H9 (cell line): ENCODE measurements at regions not wholly inside any gene's neighbourhood (a gene's known extent, or its start where the extent isn't known, plus 50 kb on each side); places are given as distances from the start of the nearest gene placed in this dataset.

ENCODE experiments used
- DNase-seq: peaks from one replicate; pipeline ENCODE4 v3.0.0-alpha.2; 2017
- H2AFZ ChIP-seq: one replicate; pipeline ENCODE4 v1.6.1; 2013; ENCODE audit warnings: mild to moderate bottlenecking, low read length, control low read depth, moderate library complexity
- H2AK5ac ChIP-seq: 2 replicates; pipeline ENCODE4 v1.6.1; 2013; ENCODE audit warnings: low read length, control low read depth, mixed read lengths; ENCODE audit not compliant: insufficient read length
- H2BK120ac ChIP-seq: one replicate; pipeline ENCODE4 v1.6.1; 2013; ENCODE audit warnings: low read depth, mild to moderate bottlenecking, low read length, control low read depth, inconsistent platforms; ENCODE audit not compliant: poor library complexity, severe bottlenecking
- H2BK12ac ChIP-seq: 2 replicates; pipeline ENCODE4 v1.6.1; 2013; ENCODE audit warnings: low read length, control low read depth, mixed read lengths, low read depth; ENCODE audit not compliant: insufficient read length
- H2BK15ac ChIP-seq: 2 replicates; pipeline ENCODE4 v1.6.1; 2013; ENCODE audit warnings: low read depth, low read length, control low read depth
- H2BK20ac ChIP-seq: one replicate; pipeline ENCODE4 v1.6.1; 2013; ENCODE audit warnings: low read depth, mild to moderate bottlenecking, low read length, control low read depth, inconsistent platforms; ENCODE audit not compliant: poor library complexity, severe bottlenecking
- H2BK5ac ChIP-seq: 2 replicates; pipeline ENCODE4 v1.6.1; 2013; ENCODE audit warnings: low read length, control low read depth, mixed read lengths; ENCODE audit not compliant: insufficient read length
- H3K14ac ChIP-seq: 2 replicates; pipeline ENCODE4 v1.6.1; 2013; ENCODE audit warnings: low read length, control low read depth; ENCODE audit not compliant: insufficient read depth
- H3K18ac ChIP-seq: 2 replicates; pipeline ENCODE4 v1.6.1; 2013; ENCODE audit warnings: low read depth, mild to moderate bottlenecking, mixed read lengths, low read length, control low read depth; ENCODE audit not compliant: insufficient read length
- H3K23ac ChIP-seq: 2 replicates; pipeline ENCODE4 v1.6.1; 2013; ENCODE audit warnings: low read length, control low read depth, mixed read lengths, low read depth; ENCODE audit not compliant: insufficient read length
- H3K23me2 ChIP-seq: 2 replicates; pipeline ENCODE4 v1.6.1; 2013; ENCODE audit warnings: low read depth, mild to moderate bottlenecking, mixed read lengths, low read length, control low read depth; ENCODE audit not compliant: insufficient read length, poor library complexity, severe bottlenecking
- H3K27ac ChIP-seq: 2 replicates; pipeline ENCODE4 v1.5.1; 2013; ENCODE audit warnings: low read length, control low read depth, mixed read lengths, low read depth; ENCODE audit not compliant: insufficient read length
- H3K27me3 ChIP-seq: 2 replicates; pipeline ENCODE4 v1.6.1; 2013; ENCODE audit warnings: low read length, control low read depth, inconsistent platforms; ENCODE audit not compliant: insufficient read depth
- H3K4ac ChIP-seq: 2 replicates; pipeline ENCODE4 v1.6.1; 2013; ENCODE audit warnings: low read depth, mild to moderate bottlenecking, control low read depth, inconsistent platforms, low read length, moderate library complexity
- H3K4me1 ChIP-seq: 2 replicates; pipeline ENCODE4 v1.6.1; 2013; ENCODE audit warnings: low read length, control low read depth, inconsistent platforms; ENCODE audit not compliant: insufficient read depth
- H3K4me2 ChIP-seq: 2 replicates; pipeline ENCODE4 v1.6.1; 2013; ENCODE audit warnings: low read length, control low read depth, mixed read lengths; ENCODE audit not compliant: insufficient read length, insufficient read depth
- H3K56ac ChIP-seq: 2 replicates; pipeline ENCODE4 v1.6.1; 2013; ENCODE audit warnings: low read depth, mild to moderate bottlenecking, mixed read lengths, low read length, control low read depth; ENCODE audit not compliant: insufficient read length
- H3K79me1 ChIP-seq: 2 replicates; pipeline ENCODE4 v1.6.1; 2013; ENCODE audit warnings: low read depth, mild to moderate bottlenecking, moderate library complexity, low read length, control low read depth, inconsistent platforms; ENCODE audit not compliant: insufficient read depth, poor library complexity, severe bottlenecking
- H3K79me2 ChIP-seq: 2 replicates; pipeline ENCODE4 v1.6.1; 2013; ENCODE audit warnings: low read length, control low read depth, inconsistent platforms; ENCODE audit not compliant: insufficient read depth
- H3K9ac ChIP-seq: 2 replicates; pipeline ENCODE4 v1.6.1; 2013; ENCODE audit warnings: low read length, control low read depth, mixed read lengths; ENCODE audit not compliant: insufficient read length; ENCODE audit errors: extremely low read depth
- H3K9me3 ChIP-seq: one replicate; pipeline ENCODE4 v1.6.1; 2013; ENCODE audit warnings: low read depth, low read length, inconsistent platforms; ENCODE audit not compliant: control insufficient read depth
- H3T11ph ChIP-seq: one replicate; pipeline ENCODE4 v1.6.1; 2013; ENCODE audit warnings: mild to moderate bottlenecking, low read length, control low read depth, inconsistent platforms
- H4K20me1 ChIP-seq: one replicate; pipeline ENCODE4 v1.6.1; 2013; ENCODE audit not compliant: control insufficient read depth, insufficient read length, insufficient read depth
- H4K5ac ChIP-seq: 2 replicates; pipeline ENCODE4 v1.6.1; 2013; ENCODE audit warnings: low read depth, mild to moderate bottlenecking, mixed read lengths, low read length, control low read depth; ENCODE audit not compliant: insufficient read length
- H4K8ac ChIP-seq: replicated peaks from 2 replicates; pipeline ENCODE4 v1.6.1; 2013; ENCODE audit warnings: low read length, control low read depth, mixed read lengths, low read depth; ENCODE audit not compliant: insufficient read length
- H4K91ac ChIP-seq: 2 replicates; pipeline ENCODE4 v1.6.1; 2013; ENCODE audit warnings: low read depth, mild to moderate bottlenecking, moderate library complexity, mixed read lengths, low read length, control low read depth; ENCODE audit not compliant: insufficient read length
- H3K27ac Mint-ChIP-seq, 3 experiments: 2 replicates in 2 of 3; 3 replicates in 1 of 3; pipeline ENCODE4 v1.8.0; 2020 to 2021; ENCODE audit warnings: mixed read lengths in 3 of 3, mild to moderate bottlenecking in 1 of 3, moderate library complexity in 1 of 3
- H3K27me3 Mint-ChIP-seq: 2 replicates; pipeline ENCODE4 v1.8.0; 2021; ENCODE audit warnings: low read depth, mild to moderate bottlenecking, moderate library complexity, mixed read lengths
- H3K36me3 Mint-ChIP-seq, 3 experiments: 2 replicates in 2 of 3; 3 replicates in 1 of 3; pipeline ENCODE4 v1.8.0; 2020 to 2021; ENCODE audit warnings: low read depth in 3 of 3, mixed read lengths in 3 of 3; ENCODE audit not compliant: insufficient read depth in 1 of 3
- H3K4me1 Mint-ChIP-seq, 2 experiments: 2 replicates each; pipeline ENCODE4 v1.8.0; 2020; ENCODE audit warnings: mixed read lengths in 2 of 2
- H3K4me3 Mint-ChIP-seq, 2 experiments: 2 replicates in 1 of 2; 3 replicates in 1 of 2; pipeline ENCODE4 v1.8.0; 2020 to 2021; ENCODE audit warnings: mild to moderate bottlenecking in 2 of 2, mixed read lengths in 2 of 2, moderate library complexity in 1 of 2
- H3K9me3 Mint-ChIP-seq, 2 experiments: 2 replicates in 1 of 2; 3 replicates in 1 of 2; pipeline ENCODE4 v1.8.0; 2020; ENCODE audit warnings: mild to moderate bottlenecking in 2 of 2, mixed read lengths in 2 of 2, moderate library complexity in 1 of 2
- whole genome bisulfite sequencing: extraction: QIAGEN DNeasy Blood & Tissue Kit; methylation state at CpG from one replicate; pipeline ENCODE4 v1.1.7; 2013; ENCODE audit warnings: missing lambda C conversion rate, low lambda C conversion rate, mixed read lengths; ENCODE audit not compliant: insufficient read length; ENCODE audit errors: extremely low coverage; 5-methylcytosine and 5-hydroxymethylcytosine counted together
- TF ChIP-seq, protein P1 (sequence below): fragments of 200-600 bp; sonication (generic); conservative IDR thresholded peaks from 3 replicates; pipeline ENCODE4 v1.8.0; 2021; ENCODE audit warnings: antibody characterized with exemption, mild to moderate bottlenecking

- DNase-seq = no peak
- no peak overlapping the region for H2AFZ ChIP-seq
Measured at GRCh38 chr9:135320943-135321342, 158.6 kb upstream of the PPP1R26 start.

More at GRCh38 chr9:135320943-135321342, 158.6 kb upstream of the PPP1R26 start:
- WGBS = no CpG with 5 or more reads among the region's 6 CpGs
- no peak overlapping the region for H4K91ac ChIP-seq
- TF ChIP-seq, protein P1, sequence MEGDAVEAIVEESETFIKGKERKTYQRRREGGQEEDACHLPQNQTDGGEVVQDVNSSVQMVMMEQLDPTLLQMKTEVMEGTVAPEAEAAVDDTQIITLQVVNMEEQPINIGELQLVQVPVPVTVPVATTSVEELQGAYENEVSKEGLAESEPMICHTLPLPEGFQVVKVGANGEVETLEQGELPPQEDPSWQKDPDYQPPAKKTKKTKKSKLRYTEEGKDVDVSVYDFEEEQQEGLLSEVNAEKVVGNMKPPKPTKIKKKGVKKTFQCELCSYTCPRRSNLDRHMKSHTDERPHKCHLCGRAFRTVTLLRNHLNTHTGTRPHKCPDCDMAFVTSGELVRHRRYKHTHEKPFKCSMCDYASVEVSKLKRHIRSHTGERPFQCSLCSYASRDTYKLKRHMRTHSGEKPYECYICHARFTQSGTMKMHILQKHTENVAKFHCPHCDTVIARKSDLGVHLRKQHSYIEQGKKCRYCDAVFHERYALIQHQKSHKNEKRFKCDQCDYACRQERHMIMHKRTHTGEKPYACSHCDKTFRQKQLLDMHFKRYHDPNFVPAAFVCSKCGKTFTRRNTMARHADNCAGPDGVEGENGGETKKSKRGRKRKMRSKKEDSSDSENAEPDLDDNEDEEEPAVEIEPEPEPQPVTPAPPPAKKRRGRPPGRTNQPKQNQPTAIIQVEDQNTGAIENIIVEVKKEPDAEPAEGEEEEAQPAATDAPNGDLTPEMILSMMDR = no peak
- no peak overlapping the region for H3K27ac Mint-ChIP-seq
- H3K23ac ChIP-seq = no peak overlapping the region
- no peak overlapping the region for H4K8ac ChIP-seq
- H3K27me3 ChIP-seq = no peaks in the 10 kb centered on the region
- peaks cover 0 to 5% (median 0%) of the 10 kb centered on the region in 3 experiments; a peak in 3 of 7 replicates for H3K36me3 Mint-ChIP-seq
- H3K4ac ChIP-seq = no peak overlapping the region
- H3K27ac ChIP-seq = no peak overlapping the region
- no peak overlapping the region for H2AK5ac ChIP-seq
- no peaks in the 10 kb centered on the region for H3K79me1 ChIP-seq
- H4K20me1 ChIP-seq = no peaks in the 10 kb centered on the region
- no peaks in the 10 kb centered on the region for H3K9me3 ChIP-seq
- H3K4me1 Mint-ChIP-seq = peaks cover 21 to 22% of the 10 kb centered on the region in 2 experiments
- no peak overlapping the region for H2BK15ac ChIP-seq
- H3K9me3 Mint-ChIP-seq = peaks cover 3% of the 10 kb centered on the region in 2 experiments; a peak in 1 of 5 replicates
- no peak overlapping the region for H3K9ac ChIP-seq
- H2BK5ac ChIP-seq = no peak overlapping the region
- no peaks in the 10 kb centered on the region; the same call in 1 of the 2 replicates for H3K27me3 Mint-ChIP-seq
- H3K23me2 ChIP-seq = no peaks in the 10 kb centered on the region
- no peak overlapping the region for H2BK120ac ChIP-seq
- H3K79me2 ChIP-seq = no peaks in the 10 kb centered on the region
- peaks cover 3% of the 10 kb centered on the region; the same call in 1 of the 2 replicates for H3K4me1 ChIP-seq
- H2BK12ac ChIP-seq = no peak overlapping the region
- no peak overlapping the region for H3K4me3 Mint-ChIP-seq
- H3K56ac ChIP-seq = no peak overlapping the region
- H3K18ac ChIP-seq = no peak overlapping the region
- H2BK20ac ChIP-seq = no peak overlapping the region
- H4K5ac ChIP-seq = no peak overlapping the region
- H3K14ac ChIP-seq = no peak overlapping the region
- no peak overlapping the region for H3K4me2 ChIP-seq
- no peak overlapping the region for H3T11ph ChIP-seq
